ENCODE measurements at regions not wholly inside any gene's neighbourhood (a gene's known extent, or its start where the extent isn't known, plus 50 kb on each side); places are given as distances from the start of the nearest gene placed in this dataset.

- DNase-seq (ENCODE audit: low read depth in 2 of 2) = no peak
Measured at GRCh38 chr6:84464471-84464870, 237.0 kb upstream of the CEP162 start.

GRCh38 chr6:84462698-84463097, 235.3 kb upstream of the CEP162 start:
- no peak for DNase-seq (ENCODE audit: low read depth in 2 of 2)

GRCh38 chr6:84461461-84461860, 234.0 kb upstream of the CEP162 start:
- no peak for DNase-seq (ENCODE audit: low read depth in 2 of 2)

GRCh38 chr6:84460491-84460890, 233.0 kb upstream of the CEP162 start:
- DNase-seq (ENCODE audit: low read depth in 2 of 2) = no peak

GRCh38 chr6:84459401-84459800, 232.0 kb upstream of the CEP162 start:
- no peak for DNase-seq (ENCODE audit: low read depth in 2 of 2)

- no peak for DNase-seq (ENCODE audit: low read depth in 2 of 2)
Measured at GRCh38 chr6:84458271-84458670, 230.8 kb upstream of the CEP162 start.

- DNase-seq (ENCODE audit: low read depth in 2 of 2) = no peak
Measured at GRCh38 chr6:84457276-84457675, 229.8 kb upstream of the CEP162 start.

- no peak for DNase-seq (ENCODE audit: low read depth in 2 of 2)
Measured at GRCh38 chr6:84456803-84457202, 229.4 kb upstream of the CEP162 start.

GRCh38 chr6:84455511-84456029, 228.1 kb upstream of the CEP162 start:
- no peak for DNase-seq (ENCODE audit: low read depth in 2 of 2)

GRCh38 chr6:84453499-84453898, 226.1 kb upstream of the CEP162 start:
- no peak for DNase-seq (ENCODE audit: low read depth in 2 of 2)

- no peak for DNase-seq (ENCODE audit: low read depth in 2 of 2)
Measured at GRCh38 chr6:84450018-84450417, 222.6 kb upstream of the CEP162 start.

- DNase-seq (ENCODE audit: low read depth in 2 of 2) = no peak
Measured at GRCh38 chr6:84449220-84449619, 221.8 kb upstream of the CEP162 start.

- no peak for DNase-seq (ENCODE audit: low read depth in 2 of 2)
Measured at GRCh38 chr6:84448331-84448730, 220.9 kb upstream of the CEP162 start.

GRCh38 chr6:84447651-84448050, 220.2 kb upstream of the CEP162 start:
- no peak for DNase-seq (ENCODE audit: low read depth in 2 of 2)

GRCh38 chr6:84445068-84445467, 217.6 kb upstream of the CEP162 start:
- DNase-seq (ENCODE audit: low read depth in 2 of 2) = no peak

- DNase-seq (ENCODE audit: low read depth in 2 of 2) = no peak
Measured at GRCh38 chr6:84442208-84442607, 214.8 kb upstream of the CEP162 start.

- DNase-seq (ENCODE audit: low read depth in 2 of 2) = no peak
Measured at GRCh38 chr6:84441456-84441855, 214.0 kb upstream of the CEP162 start.

GRCh38 chr6:84434550-84434949, 207.1 kb upstream of the CEP162 start:
- DNase-seq (ENCODE audit: low read depth in 2 of 2) = no peak

GRCh38 chr6:84432619-84433018, 205.2 kb upstream of the CEP162 start:
- no peak for DNase-seq (ENCODE audit: low read depth in 2 of 2)

- DNase-seq (ENCODE audit: low read depth in 2 of 2) = peak in 1 of 2 donors; percentile 1
Measured at GRCh38 chr6:84428300-84428907, 201.0 kb upstream of the CEP162 start.

- no peak for DNase-seq (ENCODE audit: low read depth in 2 of 2)
Measured at GRCh38 chr6:84425971-84426705, 198.7 kb upstream of the CEP162 start.

GRCh38 chr6:84424956-84425355, 197.5 kb upstream of the CEP162 start:
- no peak for DNase-seq (ENCODE audit: low read depth in 2 of 2)

GRCh38 chr6:84422380-84422968, 195.0 kb upstream of the CEP162 start:
- no peak for DNase-seq (ENCODE audit: low read depth in 2 of 2)

Measured in stimulated activated CD8-positive, alpha-beta memory T cell treated with anti-CD3 and anti-CD28 coated beads, Interleukin-15, amount 100 ng/mL, for 48 hours (primary cell).